A673 (cell line): ENCODE measurements at regions not wholly inside any gene's neighbourhood (a gene's known extent, or its start where the extent isn't known, plus 50 kb on each side); places are given as distances from the start of the nearest gene placed in this dataset.

Source experiments
- BruUV-seq: library from RNA; stranded (reverse); fragments of 400-500 nt; replicated peaks from 2 replicates; lab custom pipeline; 2021; lab: Mats Ljungman, UMichigan
- CTCF ChIA-PET: fragments of 300-600 bp; sonication (Branson Sonifier 250); formaldehyde crosslinking; loops from one replicate; lab custom pipeline; 2022; ENCODE audit warnings: antibody characterized with exemption; lab: Charles Lee
- POLR2A ChIA-PET: fragments of 300-600 bp; sonication (Branson Sonifier 250); formaldehyde crosslinking; loops from one replicate; lab custom pipeline; 2022; ENCODE audit warnings: antibody characterized with exemption; ENCODE audit not compliant: low non-redundant PET; lab: Charles Lee
- DNase-seq: peaks from one replicate; pipeline ENCODE4 v3.0.0-alpha.2; 2015; ENCODE audit warnings: low spot score
- H3K27ac ChIP-seq: fragments of 200-600 bp; sonication (generic); 2 replicates; pipeline ENCODE4 v1.5.1; 2016; ENCODE audit warnings: mixed run types, low read depth, mild to moderate bottlenecking, mixed read lengths, antibody characterized with exemption, low read length; ENCODE audit not compliant: poor library complexity, severe bottlenecking
- H3K27me3 ChIP-seq: fragments of 200-600 bp; sonication (generic); replicated peaks from 2 replicates; pipeline ENCODE4 v1.6.1; 2017; ENCODE audit warnings: mixed run types, low read depth, mild to moderate bottlenecking, mixed read lengths, antibody characterized with exemption, low read length; ENCODE audit not compliant: insufficient read depth, poor library complexity
- H3K36me3 ChIP-seq: fragments of 200-600 bp; sonication (generic); 2 replicates; pipeline ENCODE4 v1.6.1; 2016; ENCODE audit warnings: mixed run types, mild to moderate bottlenecking, mixed read lengths, antibody characterized with exemption, low read length; ENCODE audit not compliant: insufficient read depth, poor library complexity, severe bottlenecking
- H3K4me1 ChIP-seq: fragments of 200-600 bp; sonication (generic); 2 replicates; pipeline ENCODE4 v1.6.1; 2017; ENCODE audit warnings: mixed run types, mild to moderate bottlenecking, mixed read lengths, antibody characterized with exemption, low read length; ENCODE audit not compliant: insufficient read depth, poor library complexity, severe bottlenecking
- H3K4me3 ChIP-seq: fragments of 200-600 bp; sonication (generic); 2 replicates; pipeline ENCODE4 v1.5.1; 2016; ENCODE audit warnings: low read depth, mixed run types, mild to moderate bottlenecking, mixed read lengths, low read length; ENCODE audit not compliant: poor library complexity, severe bottlenecking
- H3K9me3 ChIP-seq: fragments of 200-600 bp; sonication (generic); 2 replicates; pipeline ENCODE4 v1.6.1; 2016; ENCODE audit warnings: mixed run types, low read depth, mild to moderate bottlenecking, mixed read lengths, antibody characterized with exemption, low read length; ENCODE audit not compliant: poor library complexity, severe bottlenecking
- EZH2 ChIP-seq: fragments of 200-600 bp; sonication (generic); IDR thresholded peaks from 2 replicates; pipeline ENCODE4 v1.6.1; 2017; ENCODE audit warnings: borderline replicate concordance, low read depth, mild to moderate bottlenecking, mixed read lengths, antibody characterized with exemption, low read length; ENCODE audit not compliant: poor library complexity, severe bottlenecking
- intact Hi-C: fragments of 100-400 bp; cut with micrococcal nuclease; formaldehyde crosslinking; loops from one replicate; pipeline ENCODE4 v1.10.0; 2022; ENCODE audit not compliant: unreplicated experiment
- TF ChIP-seq, protein P1 (sequence below): fragments of 300-800, 200-600 bp; sonication (generic); conservative IDR thresholded peaks from 2 replicates; pipeline ENCODE4 v1.5.1; 2017; ENCODE audit warnings: low read depth, mild to moderate bottlenecking, antibody characterized with exemption, low read length, moderate library complexity, mixed read lengths

DNA sequence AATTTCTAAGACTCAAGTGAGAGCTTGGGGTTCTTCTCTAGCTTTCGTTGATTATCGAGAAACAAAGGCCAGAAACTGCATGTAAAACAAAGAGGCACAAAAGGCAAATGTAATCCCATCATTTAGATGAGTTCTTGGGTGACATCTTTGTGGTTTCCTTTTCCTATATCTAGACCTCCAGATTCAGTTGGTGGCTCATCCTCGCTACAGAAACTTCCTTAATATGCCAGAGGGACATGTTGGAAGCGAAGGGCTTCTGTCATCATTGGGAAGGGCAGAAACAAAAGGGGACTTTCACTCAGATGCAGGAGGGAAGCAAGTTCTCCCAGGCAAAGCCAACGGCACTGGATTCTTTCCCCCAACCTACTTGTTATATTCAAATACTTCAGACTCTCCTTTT, 150.6 kb upstream of the ZFHX3 start:
- Histone ChIP-seq H3K4me1 (no peaks in the 10 kb centered on the region), H3K4me3 (no peak overlapping the region), H3K36me3 (no peaks in the 10 kb centered on the region), H3K27me3 (no peaks in the 10 kb centered on the region), H3K9me3 (no peaks in the 10 kb centered on the region), H3K27ac (no peak overlapping the region)
- no TSS peak for BruUV-seq
- DNase-seq = no peak
- intact Hi-C loops = loop anchor here (5.0 to 10.0 kb wide), 3 partner anchors 141 to 794 kb away; no protein-coding TSS in a partner anchor
- ChIA-PET CTCF (interaction anchor here (0.7 kb wide), 1 partner anchor 1073 kb away, joined by 4 read pairs; no protein-coding TSS in a partner anchor), POLR2A (no interaction called here)
- TF ChIP-seq, protein P1, sequence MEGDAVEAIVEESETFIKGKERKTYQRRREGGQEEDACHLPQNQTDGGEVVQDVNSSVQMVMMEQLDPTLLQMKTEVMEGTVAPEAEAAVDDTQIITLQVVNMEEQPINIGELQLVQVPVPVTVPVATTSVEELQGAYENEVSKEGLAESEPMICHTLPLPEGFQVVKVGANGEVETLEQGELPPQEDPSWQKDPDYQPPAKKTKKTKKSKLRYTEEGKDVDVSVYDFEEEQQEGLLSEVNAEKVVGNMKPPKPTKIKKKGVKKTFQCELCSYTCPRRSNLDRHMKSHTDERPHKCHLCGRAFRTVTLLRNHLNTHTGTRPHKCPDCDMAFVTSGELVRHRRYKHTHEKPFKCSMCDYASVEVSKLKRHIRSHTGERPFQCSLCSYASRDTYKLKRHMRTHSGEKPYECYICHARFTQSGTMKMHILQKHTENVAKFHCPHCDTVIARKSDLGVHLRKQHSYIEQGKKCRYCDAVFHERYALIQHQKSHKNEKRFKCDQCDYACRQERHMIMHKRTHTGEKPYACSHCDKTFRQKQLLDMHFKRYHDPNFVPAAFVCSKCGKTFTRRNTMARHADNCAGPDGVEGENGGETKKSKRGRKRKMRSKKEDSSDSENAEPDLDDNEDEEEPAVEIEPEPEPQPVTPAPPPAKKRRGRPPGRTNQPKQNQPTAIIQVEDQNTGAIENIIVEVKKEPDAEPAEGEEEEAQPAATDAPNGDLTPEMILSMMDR = no peak

DNA sequence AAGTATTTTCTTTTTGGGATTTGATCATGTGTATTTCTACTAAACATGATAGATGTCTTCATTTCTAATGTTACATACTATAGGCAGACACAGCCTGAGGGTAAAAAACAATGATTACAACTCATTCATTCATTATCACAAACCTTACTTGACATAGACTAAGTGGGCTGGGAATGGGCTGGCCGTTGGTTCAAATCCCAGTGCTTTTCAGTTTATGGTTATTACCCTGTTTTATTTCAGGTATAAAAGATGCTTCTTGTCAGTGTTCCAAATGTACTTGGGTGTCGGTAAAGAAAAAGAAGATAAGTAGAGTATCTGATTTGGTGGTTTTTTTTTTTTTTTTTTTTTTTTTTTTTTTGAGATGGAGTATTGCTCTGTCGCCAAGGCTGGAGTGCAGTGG, 149.7 kb upstream of the ZFHX3 start:
- Histone ChIP-seq H3K4me3 (no peak overlapping the region), H3K4me1 (no peaks in the 10 kb centered on the region), H3K36me3 (no peaks in the 10 kb centered on the region), H3K27me3 (no peaks in the 10 kb centered on the region), H3K9me3 (no peaks in the 10 kb centered on the region), H3K27ac (no peak overlapping the region)
- CTCF ChIA-PET = interaction anchor here (0.6 to 2.3 kb wide), 3 partner anchors 11 to 695 kb away, joined by 3 to 12 read pairs (median 4); no protein-coding TSS in a partner anchor
- POLR2A ChIA-PET = no interaction called here
- intact Hi-C loops = loop anchor here (2.0 to 10.0 kb wide), 4 partner anchors 140 to 793 kb away; no protein-coding TSS in a partner anchor
- BruUV-seq = no TSS peak
- DNase-seq = no peak
- TF ChIP-seq, protein P1 = no peak
- TF ChIP-seq EZH2 = no peak

DNA sequence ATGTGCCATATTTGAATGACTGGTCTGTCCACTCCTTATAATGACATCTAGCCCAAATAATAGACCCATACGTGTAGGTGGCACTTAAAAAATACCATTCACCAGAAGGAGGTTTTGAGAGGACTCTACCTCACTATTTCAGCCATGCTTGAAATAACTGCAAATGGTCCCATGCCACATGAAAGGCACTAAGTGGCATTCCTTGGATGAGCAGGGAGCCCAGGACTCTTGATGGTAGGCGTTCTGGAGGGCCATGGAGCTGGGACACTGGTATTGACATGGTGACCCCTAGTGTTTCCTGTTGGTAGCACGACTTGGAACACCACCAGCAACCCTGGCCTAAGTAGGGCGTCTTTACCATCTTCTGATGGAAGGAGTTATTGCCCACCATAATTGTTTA, 148.7 kb upstream of the ZFHX3 start:
- H3K27me3 ChIP-seq = no peaks in the 10 kb centered on the region
- H3K27ac ChIP-seq = no peak overlapping the region
- no TSS peak for BruUV-seq
- H3K4me1 ChIP-seq = no peaks in the 10 kb centered on the region
- DNase-seq = peak; percentile 84
- TF ChIP-seq, protein P1 = peak; percentile 78
- no peak for TF ChIP-seq EZH2
- no peak overlapping the region for H3K4me3 ChIP-seq
- intact Hi-C loops = loop anchor here (2.0 to 10.0 kb wide), 4 partner anchors 139 to 792 kb away; no protein-coding TSS in a partner anchor
- H3K9me3 ChIP-seq = no peaks in the 10 kb centered on the region
- ChIA-PET CTCF (interaction anchor here (0.5 to 2.3 kb wide), 7 partner anchors 24 to 796 kb away, joined by 3 to 12 read pairs (median 3); no protein-coding TSS in a partner anchor), POLR2A (interaction anchor here (0.5 kb wide), 1 partner anchor 139 kb away, joined by 4 read pairs; no protein-coding TSS in a partner anchor)
- H3K36me3 ChIP-seq = no peaks in the 10 kb centered on the region
